Suprapubic skin (tissue), 4 donors: ENCODE measurements at regions not wholly inside any gene's neighbourhood (a gene's known extent, or its start where the extent isn't known, plus 50 kb on each side); places are given as distances from the start of the nearest gene placed in this dataset.
"Not testable (repeated sequence)": the region's sequence is repeated elsewhere in the genome, so short reads cannot be mapped to it uniquely, and the experiment has no call there.

Source experiments
- DNase-seq, 2 donors: peaks; one replicate each; pipeline ENCODE4 v3.0.0-alpha.2; 2019; ENCODE audit warnings: low spot score in 2 of 2
- H3K27ac ChIP-seq: fragments of 200-600 bp; sonication (generic); one replicate; pipeline ENCODE4 v1.5.1; 2019
- H3K27me3 ChIP-seq: fragments of 200-600 bp; sonication (generic); one replicate; pipeline ENCODE4 v1.5.1; 2019
- H3K36me3 ChIP-seq: fragments of 200-600 bp; sonication (generic); one replicate; pipeline ENCODE4 v1.5.1; 2019
- H3K4me1 ChIP-seq: fragments of 200-600 bp; sonication (generic); one replicate; pipeline ENCODE4 v1.5.1; 2019
- H3K4me3 ChIP-seq: fragments of 200-600 bp; sonication (generic); one replicate; pipeline ENCODE4 v1.5.1; 2019; ENCODE audit warnings: mild to moderate bottlenecking
- H3K9me3 ChIP-seq: fragments of 200-600 bp; sonication (generic); one replicate; pipeline ENCODE4 v1.5.1; 2019
- EP300 ChIP-seq: sonication (generic); formaldehyde crosslinking; IDR thresholded peaks from one replicate; pipeline ENCODE4 v1.6.1; 2017; ENCODE audit warnings: antibody characterized with exemption
- POLR2A ChIP-seq, 2 donors: fragments of 450-650 bp; IDR thresholded peaks; one replicate each; pipeline ENCODE4 v1.6.1; 2017; ENCODE audit warnings: antibody characterized with exemption in 2 of 2, mild to moderate bottlenecking in 2 of 2, moderate library complexity in 2 of 2
- POLR2AphosphoS5 ChIP-seq, 3 donors: sonication (generic); formaldehyde crosslinking; IDR thresholded peaks; one replicate each; pipeline ENCODE4 v1.6.1; 2017; ENCODE audit warnings: antibody characterized with exemption in 3 of 3
- WGBS: methylation state at CpG from one replicate; pipeline ENCODE4 v1.1.5; 2018; 5-methylcytosine and 5-hydroxymethylcytosine counted together
- TF ChIP-seq, protein P1 (sequence below), 2 donors: fragments of 200-600 bp in 1 of 2; fragments of 450-650 bp in 1 of 2; sonication (generic) in 1 of 2; IDR thresholded peaks; one replicate each; pipeline ENCODE4 v1.5.1; 2016 to 2019; ENCODE audit warnings: antibody characterized with exemption in 2 of 2, mild to moderate bottlenecking in 1 of 2, moderate library complexity in 1 of 2

- no peak overlapping the region for H3K27ac ChIP-seq
- WGBS, result 96% methylated on average over 2 of the region's 2 CpGs
- H3K4me1 ChIP-seq, result no peaks in the 10 kb centered on the region
- no peak for TF ChIP-seq POLR2AphosphoS5 (IDR thresholded peaks at IDR 0.05)
- TF ChIP-seq, protein P1, sequence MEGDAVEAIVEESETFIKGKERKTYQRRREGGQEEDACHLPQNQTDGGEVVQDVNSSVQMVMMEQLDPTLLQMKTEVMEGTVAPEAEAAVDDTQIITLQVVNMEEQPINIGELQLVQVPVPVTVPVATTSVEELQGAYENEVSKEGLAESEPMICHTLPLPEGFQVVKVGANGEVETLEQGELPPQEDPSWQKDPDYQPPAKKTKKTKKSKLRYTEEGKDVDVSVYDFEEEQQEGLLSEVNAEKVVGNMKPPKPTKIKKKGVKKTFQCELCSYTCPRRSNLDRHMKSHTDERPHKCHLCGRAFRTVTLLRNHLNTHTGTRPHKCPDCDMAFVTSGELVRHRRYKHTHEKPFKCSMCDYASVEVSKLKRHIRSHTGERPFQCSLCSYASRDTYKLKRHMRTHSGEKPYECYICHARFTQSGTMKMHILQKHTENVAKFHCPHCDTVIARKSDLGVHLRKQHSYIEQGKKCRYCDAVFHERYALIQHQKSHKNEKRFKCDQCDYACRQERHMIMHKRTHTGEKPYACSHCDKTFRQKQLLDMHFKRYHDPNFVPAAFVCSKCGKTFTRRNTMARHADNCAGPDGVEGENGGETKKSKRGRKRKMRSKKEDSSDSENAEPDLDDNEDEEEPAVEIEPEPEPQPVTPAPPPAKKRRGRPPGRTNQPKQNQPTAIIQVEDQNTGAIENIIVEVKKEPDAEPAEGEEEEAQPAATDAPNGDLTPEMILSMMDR (IDR thresholded peaks at IDR 0.05), result no peak
- no peak for TF ChIP-seq POLR2A (IDR thresholded peaks at IDR 0.05)
- no peak for TF ChIP-seq EP300
- H3K36me3 ChIP-seq, result no peaks in the 10 kb centered on the region
- no peaks in the 10 kb centered on the region for H3K9me3 ChIP-seq
- no peak overlapping the region for H3K4me3 ChIP-seq
- H3K27me3 ChIP-seq, result no peaks in the 10 kb centered on the region
- DNase-seq, result no peak
Observed at GRCh38 chr14:56449670-56450213, 129.9 kb upstream of the TMEM260 start.

DNA sequence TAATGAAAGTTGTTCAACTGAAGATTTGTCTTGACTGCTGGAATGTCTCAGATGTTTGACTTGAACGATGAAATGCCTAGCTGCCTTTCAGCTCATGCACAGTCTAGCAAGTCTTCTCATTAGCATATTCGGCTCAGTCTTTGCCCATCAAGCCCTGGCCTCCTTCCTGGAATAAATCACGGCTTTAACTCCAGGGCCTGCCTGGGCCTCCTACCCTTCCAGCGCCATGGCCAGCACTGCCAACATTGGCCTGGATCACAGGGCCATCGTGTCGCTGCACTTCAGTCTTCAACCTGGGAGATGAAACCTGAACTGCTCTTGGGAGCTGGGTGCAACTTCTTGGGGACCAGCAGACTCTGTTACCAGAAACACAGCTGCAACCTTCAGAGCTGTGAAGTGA lies 126.7 kb upstream of the TMEM260 start:
- Histone ChIP-seq H3K4me3 (no peak overlapping the region), H3K27ac (no peak overlapping the region), H3K4me1 (no peaks in the 10 kb centered on the region), H3K27me3 (no peaks in the 10 kb centered on the region), H3K36me3 (no peaks in the 10 kb centered on the region), H3K9me3 (no peaks in the 10 kb centered on the region)
- DNase-seq, result no peak
- 58% methylated on average over 6 of the region's 6 CpGs for WGBS
- TF ChIP-seq, protein P1 (IDR thresholded peaks at IDR 0.05), result no peak
- no peak for TF ChIP-seq POLR2AphosphoS5 (IDR thresholded peaks at IDR 0.05)
- TF ChIP-seq POLR2A (IDR thresholded peaks at IDR 0.05), result no peak
- no peak for TF ChIP-seq EP300

DNA sequence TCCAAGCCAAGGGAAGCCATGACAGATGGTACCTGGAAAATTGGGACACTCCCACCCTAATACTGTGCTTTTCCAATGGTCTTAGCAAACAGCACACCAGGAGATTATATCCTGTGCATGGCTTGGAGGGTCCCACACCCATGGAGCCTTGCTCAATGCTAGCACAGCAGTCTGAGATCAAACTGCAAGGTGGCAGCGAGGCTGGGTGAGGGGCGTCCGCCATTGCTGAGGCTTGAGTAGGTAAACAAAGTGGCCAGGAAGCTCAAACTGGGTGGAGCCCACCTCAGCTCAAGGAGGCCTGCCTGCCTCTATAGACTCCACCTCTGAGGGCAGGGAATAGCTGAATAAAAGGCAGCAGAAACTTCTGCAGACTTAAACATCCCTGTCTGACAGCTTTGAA lies 124.9 kb upstream of the TMEM260 start:
- WGBS, result no CpG with 5 or more reads among the region's 3 CpGs
- H3K4me1 ChIP-seq, DNase-seq, H3K36me3 ChIP-seq, H3K4me3 ChIP-seq, H3K9me3 ChIP-seq, H3K27me3 ChIP-seq, H3K27ac ChIP-seq: not testable (repeated sequence)

DNA sequence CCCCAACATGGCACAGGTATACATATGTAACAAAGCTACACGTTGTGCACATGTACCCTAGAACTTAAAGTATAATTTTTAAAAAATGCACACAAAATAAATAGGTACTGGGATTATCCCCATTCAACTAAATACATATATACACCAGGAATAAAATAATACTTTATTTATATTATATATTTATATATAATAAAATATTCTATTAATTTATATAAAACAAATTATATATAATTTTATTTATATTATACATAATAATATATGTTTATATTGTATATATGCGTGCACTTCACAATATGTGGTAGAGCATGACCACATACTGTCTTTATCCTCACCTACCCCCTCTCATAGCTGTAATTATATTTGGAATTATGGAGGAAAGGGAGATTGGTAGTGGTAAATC lies 119.1 kb upstream of the TMEM260 start:
- H3K27me3 ChIP-seq, result no peaks in the 10 kb centered on the region

GRCh38 chr14:56461276-56462275 lies 118.0 kb upstream of the TMEM260 start:
- Histone ChIP-seq H3K27ac (no peak overlapping the region), H3K9me3 (no peaks in the 10 kb centered on the region), H3K27me3 (no peaks in the 10 kb centered on the region), H3K36me3 (no peaks in the 10 kb centered on the region), H3K4me3 (no peak overlapping the region), H3K4me1 (no peaks in the 10 kb centered on the region)
- no peak for DNase-seq
- WGBS, result 69% methylated on average over 8 of the region's 8 CpGs
- no peak for TF ChIP-seq POLR2AphosphoS5 (IDR thresholded peaks at IDR 0.05)
- TF ChIP-seq EP300, result no peak
- TF ChIP-seq, protein P1 (IDR thresholded peaks at IDR 0.05), result no peak
- no peak for TF ChIP-seq POLR2A (IDR thresholded peaks at IDR 0.05)

More for the DNA sequence above, 119.1 kb upstream of the TMEM260 start:
- 91% methylated on average over 2 of the region's 2 CpGs for WGBS
- Histone ChIP-seq H3K9me3 (no peaks in the 10 kb centered on the region), H3K36me3 (no peaks in the 10 kb centered on the region), H3K4me3 (no peak overlapping the region), H3K27ac (no peak overlapping the region), H3K4me1 (no peaks in the 10 kb centered on the region)
- TF ChIP-seq POLR2AphosphoS5 (IDR thresholded peaks at IDR 0.05) (no peak), EP300 (no peak), POLR2A (IDR thresholded peaks at IDR 0.05) (no peak)
- TF ChIP-seq, protein P1 (IDR thresholded peaks at IDR 0.05), result no peak
- DNase-seq, result no peak
